ENCODE measurements at regions not wholly inside any gene's neighbourhood (a gene's known extent, or its start where the extent isn't known, plus 50 kb on each side); places are given as distances from the start of the nearest gene placed in this dataset.

DNA sequence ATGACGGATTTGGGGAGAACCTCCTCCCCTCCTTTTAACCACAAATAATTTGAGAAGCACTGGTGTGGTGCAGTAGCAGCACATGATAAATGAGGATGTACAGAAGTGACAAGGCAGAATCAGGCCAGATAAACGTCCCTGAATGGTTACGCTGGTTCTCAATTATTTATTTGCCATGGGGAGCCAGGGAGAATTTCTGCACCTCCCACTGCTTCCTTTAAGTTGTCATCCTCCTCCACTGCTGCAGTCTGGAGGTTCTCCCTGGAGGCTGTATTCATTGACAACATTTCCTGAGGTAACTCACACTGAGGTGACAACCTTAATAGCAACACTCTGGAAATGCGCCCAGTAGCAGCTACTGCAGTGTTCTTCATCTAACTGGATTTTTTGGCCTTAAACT is 308.9 kb upstream of the SLITRK1 start:
- no peak for ATAC-seq (ENCODE audit: low read depth)
- no peaks in the 10 kb centered on the region for H3K36me3 ChIP-seq (ENCODE audit: control insufficient read depth, insufficient read depth, low read length)
- H4K5ac ChIP-seq (ENCODE audit: low read depth, low read length) = no peak overlapping the region
- no peak overlapping the region for H2BK5ac ChIP-seq (ENCODE audit: low read depth, low read length, poor library complexity, severe bottlenecking)
- no peak overlapping the region for H3K4me2 ChIP-seq (ENCODE audit: low read depth, low read length)
- no TSS peak for BruUV-seq (replicated peaks)
- intact Hi-C loops (cut with micrococcal nuclease) (no loop called here), dilution Hi-C loops (cut with HindIII; ENCODE audit: low sequenced_read_pairs, unreplicated experiment) (no loop called here), in situ Hi-C loops (cut with MboI; ENCODE audit: low sequenced_read_pairs) (no loop called here)
- H2BK120ac ChIP-seq (ENCODE audit: low read depth, low read length) = no peak overlapping the region
- H3K18ac ChIP-seq (ENCODE audit: low read depth, low read length) = no peak overlapping the region
- no peak overlapping the region for H3K56ac ChIP-seq (ENCODE audit: extremely low read depth, insufficient read depth, low read length)
- H2AK5ac ChIP-seq (ENCODE audit: low read depth, low read length) = no peak overlapping the region
- H3K27ac ChIP-seq (ENCODE audit: insufficient read depth, low read length) = no peak overlapping the region
- WGBS, 2 experiments (ENCODE audit: extremely low coverage in 2 of 2, insufficient read length in 1 of 2) = 38% methylated on average over 1 of the region's 4 CpGs; no CpG with 5 or more reads in 1 of the 2 experiments
- H3K4ac ChIP-seq (ENCODE audit: low read depth, low read length) = no peak overlapping the region
- no peak overlapping the region for H2AFZ ChIP-seq (replicated peaks; ENCODE audit: low read length, poor library complexity)
- H3K4me3 ChIP-seq (ENCODE audit: insufficient read depth, low read depth, low read length) = no peak overlapping the region
- no peak overlapping the region for H3K23ac ChIP-seq (ENCODE audit: low read depth, low read length)
- CTCF ChIA-PET = no interaction called here
- peaks cover under 1% of the 10 kb centered on the region for H3K9me3 ChIP-seq (ENCODE audit: control insufficient read depth, insufficient read depth, low read length)
- H2BK20ac ChIP-seq (ENCODE audit: low read depth, low read length) = no peak overlapping the region
- TF ChIP-seq SMC3 (IDR thresholded peaks at IDR 0.05; ENCODE audit: low read depth, low read length) = no peak
- no peak for TF ChIP-seq BHLHE40 (IDR thresholded peaks at IDR 0.05; ENCODE audit: low read depth, low read length)
- no peak for TF ChIP-seq CEBPB (IDR thresholded peaks at IDR 0.05; ENCODE audit: low read depth, low read length)
- no peak for TF ChIP-seq CHD1 (IDR thresholded peaks at IDR 0.05; ENCODE audit: low read depth, low read length)
- TF ChIP-seq MAFK (IDR thresholded peaks at IDR 0.05; ENCODE audit: low read depth, low read length) = no peak
- TF ChIP-seq RCOR1 (IDR thresholded peaks at IDR 0.05; ENCODE audit: insufficient replicate concordance, low read length) = no peak
- TF ChIP-seq MAZ (IDR thresholded peaks at IDR 0.05; ENCODE audit: borderline replicate concordance, low read depth, low read length) = no peak
- TF ChIP-seq RFX5 (IDR thresholded peaks at IDR 0.05; ENCODE audit: low read depth, low read length) = no peak
- TF ChIP-seq, protein P1, sequence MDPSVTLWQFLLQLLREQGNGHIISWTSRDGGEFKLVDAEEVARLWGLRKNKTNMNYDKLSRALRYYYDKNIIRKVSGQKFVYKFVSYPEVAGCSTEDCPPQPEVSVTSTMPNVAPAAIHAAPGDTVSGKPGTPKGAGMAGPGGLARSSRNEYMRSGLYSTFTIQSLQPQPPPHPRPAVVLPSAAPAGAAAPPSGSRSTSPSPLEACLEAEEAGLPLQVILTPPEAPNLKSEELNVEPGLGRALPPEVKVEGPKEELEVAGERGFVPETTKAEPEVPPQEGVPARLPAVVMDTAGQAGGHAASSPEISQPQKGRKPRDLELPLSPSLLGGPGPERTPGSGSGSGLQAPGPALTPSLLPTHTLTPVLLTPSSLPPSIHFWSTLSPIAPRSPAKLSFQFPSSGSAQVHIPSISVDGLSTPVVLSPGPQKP (IDR thresholded peaks at IDR 0.05; ENCODE audit: borderline replicate concordance, low read depth, low read length) = no peak
- no peak for TF ChIP-seq MXI1 (IDR thresholded peaks at IDR 0.05; ENCODE audit: borderline replicate concordance, low read depth, low read length)
- no peak for TF ChIP-seq POLR2A (IDR thresholded peaks at IDR 0.05; ENCODE audit: low read depth, low read length)
- TF ChIP-seq, protein P2, sequence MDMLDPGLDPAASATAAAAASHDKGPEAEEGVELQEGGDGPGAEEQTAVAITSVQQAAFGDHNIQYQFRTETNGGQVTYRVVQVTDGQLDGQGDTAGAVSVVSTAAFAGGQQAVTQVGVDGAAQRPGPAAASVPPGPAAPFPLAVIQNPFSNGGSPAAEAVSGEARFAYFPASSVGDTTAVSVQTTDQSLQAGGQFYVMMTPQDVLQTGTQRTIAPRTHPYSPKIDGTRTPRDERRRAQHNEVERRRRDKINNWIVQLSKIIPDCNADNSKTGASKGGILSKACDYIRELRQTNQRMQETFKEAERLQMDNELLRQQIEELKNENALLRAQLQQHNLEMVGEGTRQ (IDR thresholded peaks at IDR 0.05; ENCODE audit: low read depth, low read length) = no peak
- TF ChIP-seq FOS (IDR thresholded peaks at IDR 0.05; ENCODE audit: low read depth, low read length) = no peak
- TF ChIP-seq NFE2L2 (IDR thresholded peaks at IDR 0.05; ENCODE audit: low read depth, low read length) = no peak
- TF ChIP-seq RAD21 (IDR thresholded peaks at IDR 0.05; ENCODE audit: low read length) = no peak
- H2AK9ac ChIP-seq (replicated peaks; ENCODE audit: low read depth, low read length, poor library complexity) = no peak overlapping the region
- no peaks in the 10 kb centered on the region for H3K79me1 ChIP-seq (ENCODE audit: low read depth in 1 of 2, low read length in 2 of 2)
- H4K20me1 ChIP-seq (ENCODE audit: insufficient read depth, low read length) = no peaks in the 10 kb centered on the region
- H3K27me3 ChIP-seq (ENCODE audit: control insufficient read depth, insufficient read depth, low read length) = no peaks in the 10 kb centered on the region
- no peaks in the 10 kb centered on the region for H3K9me1 ChIP-seq (ENCODE audit: insufficient read depth, low read length)
- no peak overlapping the region for H3K14ac ChIP-seq (replicated peaks; ENCODE audit: low read depth, low read length)
- H3K9ac ChIP-seq (ENCODE audit: low read depth, low read length) = no peak overlapping the region
- POLR2A ChIA-PET (ENCODE audit: unreplicated experiment) = no interaction called here
- no peak overlapping the region for H4K91ac ChIP-seq (ENCODE audit: insufficient read depth, low read depth, low read length)
- H4K8ac ChIP-seq (ENCODE audit: low read depth in 2 of 2, low read length in 2 of 2) = no peak overlapping the region
- no peaks in the 10 kb centered on the region for H3K4me1 ChIP-seq (ENCODE audit: control insufficient read depth, insufficient read depth, low read length)
- no peak for DNase-seq
- no peak overlapping the region for H2BK15ac ChIP-seq (ENCODE audit: low read depth, low read length)

Data from IMR-90 (cell line).